ENCODE measurements at regions not wholly inside any gene's neighbourhood (a gene's known extent, or its start where the extent isn't known, plus 50 kb on each side); places are given as distances from the start of the nearest gene placed in this dataset.

DNA sequence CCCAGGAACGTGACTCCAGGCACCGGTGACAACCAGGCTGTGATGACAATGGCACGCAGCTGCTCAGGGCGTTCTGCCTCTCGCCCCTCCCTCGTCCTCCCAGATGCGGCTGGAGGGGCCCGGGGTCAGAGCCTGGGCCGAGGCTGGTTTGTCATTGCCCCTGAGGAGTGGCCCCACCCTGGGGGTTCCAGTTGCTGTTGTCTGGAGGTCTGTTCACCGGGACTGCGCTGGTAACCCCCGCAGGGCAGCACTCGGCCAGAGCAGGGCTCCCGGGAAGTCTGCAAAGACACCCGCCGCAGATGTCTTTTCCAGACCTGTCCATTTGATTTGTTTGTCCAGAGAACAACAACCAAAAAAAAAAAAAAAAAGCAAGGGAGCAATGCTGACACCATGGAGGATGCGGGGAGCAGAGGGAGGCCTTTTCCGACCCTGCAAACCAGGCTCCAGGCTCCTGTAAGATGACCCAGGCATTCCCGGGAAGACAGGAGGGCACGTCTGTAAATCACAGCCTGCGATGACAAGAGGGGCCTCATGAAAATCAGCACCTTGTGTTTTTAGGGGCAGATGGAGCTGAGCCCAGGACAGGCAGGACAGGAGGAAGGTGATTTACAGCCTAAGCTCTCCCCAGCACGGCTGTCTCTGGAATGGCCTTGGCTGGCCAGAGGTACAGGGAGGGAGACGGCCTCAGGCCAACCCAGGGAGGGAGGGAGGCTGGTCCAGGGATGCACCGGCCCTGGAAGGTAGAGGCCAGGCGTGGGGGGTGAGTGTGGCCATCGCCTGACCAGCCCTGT is 189.3 kb downstream of the ERMARD start:
- no peak overlapping the region for H3K4me3 Mint-ChIP-seq
- ATAC-seq (replicated peaks; ENCODE audit: extremely low read depth, poor library complexity, severe bottlenecking), result no peak
- no peak overlapping the region for H3K27ac Mint-ChIP-seq (ENCODE audit: low read depth)
- H3K4me1 Mint-ChIP-seq, result no peaks in the 10 kb centered on the region
- H3K36me3 Mint-ChIP-seq (ENCODE audit: insufficient read depth), result no peaks in the 10 kb centered on the region
- DNase-seq (ENCODE audit: low spot score in 2 of 2), result peak in 1 of 2 donors; percentile 3
- H3K9me3 Mint-ChIP-seq, result peaks cover 9% of the 10 kb centered on the region
- H3K27me3 Mint-ChIP-seq, result peaks cover 64% of the 10 kb centered on the region

DNA sequence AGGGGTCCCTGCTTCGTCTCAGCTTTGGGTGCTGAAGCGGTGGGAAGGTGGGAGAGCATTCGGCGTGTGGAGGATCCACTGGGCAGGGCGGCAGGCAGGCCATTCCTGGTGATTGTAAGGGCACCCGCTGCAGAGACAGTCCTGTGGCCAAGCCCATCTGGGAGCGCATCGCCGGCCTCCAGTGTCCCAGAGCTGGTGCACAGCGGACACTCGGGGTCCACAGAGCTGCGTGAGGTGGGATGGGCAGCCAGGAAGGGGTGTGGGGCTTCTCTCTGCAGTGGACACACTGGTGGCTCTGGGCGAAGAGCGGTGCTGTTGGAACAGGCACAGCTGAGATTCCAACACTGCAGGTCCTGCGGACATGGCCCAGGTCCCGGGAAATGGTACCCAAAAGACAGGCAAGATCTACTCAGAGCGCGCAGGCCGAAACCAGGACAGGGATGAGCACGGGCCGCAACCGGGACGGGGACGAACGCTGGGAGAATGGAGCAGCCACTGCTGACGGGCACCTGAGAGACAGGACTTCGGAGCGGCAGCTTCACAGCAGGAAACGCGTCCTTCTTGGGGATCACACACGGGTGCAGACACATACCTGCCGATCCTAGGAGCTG is 188.2 kb downstream of the ERMARD start:
- Mint-ChIP-seq H3K4me3 (no peak overlapping the region), H3K27me3 (peaks cover 67% of the 10 kb centered on the region), H3K27ac (ENCODE audit: low read depth) (no peak overlapping the region), H3K36me3 (ENCODE audit: insufficient read depth) (no peaks in the 10 kb centered on the region), H3K4me1 (no peaks in the 10 kb centered on the region), H3K9me3 (peaks cover 9% of the 10 kb centered on the region)
- ATAC-seq (replicated peaks; ENCODE audit: extremely low read depth, poor library complexity, severe bottlenecking) (no peak), DNase-seq (ENCODE audit: low spot score in 2 of 2) (no peak)

DNA sequence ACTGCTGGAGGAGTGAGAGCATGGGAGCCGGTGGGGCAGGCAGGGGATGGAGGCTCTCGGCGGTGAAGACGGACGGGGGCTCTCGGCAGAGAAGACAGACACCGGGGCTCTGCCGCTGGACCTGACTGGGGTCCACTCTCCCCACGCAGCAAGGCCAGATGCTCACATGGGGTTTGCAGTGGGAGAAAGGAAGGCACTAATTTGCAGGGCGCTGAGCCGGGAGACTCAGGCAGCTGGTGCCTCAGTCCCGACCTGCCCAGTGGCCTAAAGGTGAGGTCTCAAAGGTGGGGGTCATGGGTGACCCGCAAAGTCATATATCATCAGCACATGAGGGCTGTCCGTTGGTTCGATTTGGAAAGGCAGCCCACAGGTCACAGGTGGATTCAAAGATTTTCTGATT is 187.3 kb downstream of the ERMARD start:
- Mint-ChIP-seq H3K36me3 (ENCODE audit: insufficient read depth) (no peaks in the 10 kb centered on the region), H3K4me3 (no peak overlapping the region), H3K4me1 (no peaks in the 10 kb centered on the region), H3K27ac (ENCODE audit: low read depth) (no peak overlapping the region), H3K9me3 (peaks cover 2% of the 10 kb centered on the region), H3K27me3 (peaks cover 59% of the 10 kb centered on the region)
- no peak for DNase-seq (ENCODE audit: low spot score in 2 of 2)
- no peak for ATAC-seq (replicated peaks; ENCODE audit: extremely low read depth, poor library complexity, severe bottlenecking)

DNA sequence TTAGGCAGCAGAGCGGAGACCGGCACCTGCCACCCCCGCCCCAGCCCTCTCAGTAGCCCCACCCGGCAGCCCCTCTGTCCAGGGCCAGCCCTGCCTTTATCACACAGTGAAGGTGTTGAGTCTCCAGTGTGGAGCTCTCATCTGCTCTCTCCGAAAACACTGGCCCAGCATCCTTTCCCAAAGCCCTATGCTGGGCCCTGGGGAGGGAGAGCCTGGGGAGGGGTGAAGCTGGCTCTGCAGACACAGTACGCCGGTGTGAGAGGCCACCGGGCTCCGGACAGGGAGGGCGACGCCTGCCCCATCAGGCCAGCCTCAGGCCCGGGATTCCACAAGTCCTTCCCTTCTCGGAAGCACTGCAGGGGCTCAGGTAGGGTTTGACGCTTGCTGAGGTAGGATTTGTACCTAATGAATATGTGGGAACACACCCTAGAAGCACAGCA is 186.9 kb downstream of the ERMARD start:
- no peak for ATAC-seq (replicated peaks; ENCODE audit: extremely low read depth, poor library complexity, severe bottlenecking)
- Mint-ChIP-seq H3K36me3 (ENCODE audit: insufficient read depth) (no peaks in the 10 kb centered on the region), H3K27ac (ENCODE audit: low read depth) (no peak overlapping the region), H3K9me3 (no peaks in the 10 kb centered on the region), H3K4me1 (no peaks in the 10 kb centered on the region), H3K27me3 (peaks cover 54% of the 10 kb centered on the region), H3K4me3 (no peak overlapping the region)
- no peak for DNase-seq (ENCODE audit: low spot score in 2 of 2)

DNA sequence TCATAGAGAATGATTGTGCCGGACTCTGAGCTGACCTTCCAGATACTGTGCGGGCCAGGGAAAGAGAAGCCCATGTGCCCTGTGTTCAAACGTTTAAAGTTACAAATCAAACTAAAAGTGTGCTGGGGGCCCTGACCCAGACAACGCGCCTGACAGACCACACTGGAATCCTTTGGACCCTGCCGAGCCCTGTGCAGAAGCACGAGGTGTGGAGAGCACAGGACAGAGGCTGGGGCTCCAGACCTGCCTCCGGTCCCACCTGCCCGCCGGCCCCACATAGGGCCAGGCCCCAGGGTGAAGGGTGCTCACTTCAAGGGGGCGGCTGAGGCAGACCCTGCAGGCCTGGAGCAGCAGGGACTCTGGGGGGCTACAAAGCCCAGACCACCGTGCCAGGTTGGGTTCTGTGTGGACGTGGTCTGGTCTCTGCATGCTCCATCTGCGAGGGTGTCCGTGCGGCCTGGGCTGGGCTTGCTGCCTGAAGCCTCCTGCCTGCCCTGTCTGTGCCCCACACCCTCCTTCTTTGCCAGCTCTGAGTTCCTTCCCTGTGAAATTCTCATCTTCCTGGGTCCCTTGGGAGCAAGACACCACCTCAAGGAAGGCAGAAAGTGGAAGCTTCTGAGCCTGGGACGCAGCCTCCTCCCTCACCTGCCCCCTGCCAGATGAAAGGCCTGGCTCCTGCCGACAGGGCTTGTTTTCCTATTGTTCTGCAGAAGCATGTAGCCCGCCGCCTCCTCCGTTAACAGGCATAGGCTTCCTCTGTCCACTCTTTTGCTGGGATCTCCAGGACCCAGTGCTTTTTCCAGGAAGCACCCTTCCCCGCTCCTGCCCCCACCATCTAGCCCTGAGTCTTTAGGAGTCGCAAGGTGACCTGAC is 186.2 kb downstream of the ERMARD start:
- Mint-ChIP-seq H3K4me3 (no peak overlapping the region), H3K27me3 (peaks cover 53% of the 10 kb centered on the region), H3K9me3 (no peaks in the 10 kb centered on the region), H3K36me3 (ENCODE audit: insufficient read depth) (no peaks in the 10 kb centered on the region), H3K27ac (ENCODE audit: low read depth) (no peak overlapping the region), H3K4me1 (no peaks in the 10 kb centered on the region)
- no peak for DNase-seq (ENCODE audit: low spot score in 2 of 2)
- ATAC-seq (replicated peaks; ENCODE audit: extremely low read depth, poor library complexity, severe bottlenecking), result no peak

DNA sequence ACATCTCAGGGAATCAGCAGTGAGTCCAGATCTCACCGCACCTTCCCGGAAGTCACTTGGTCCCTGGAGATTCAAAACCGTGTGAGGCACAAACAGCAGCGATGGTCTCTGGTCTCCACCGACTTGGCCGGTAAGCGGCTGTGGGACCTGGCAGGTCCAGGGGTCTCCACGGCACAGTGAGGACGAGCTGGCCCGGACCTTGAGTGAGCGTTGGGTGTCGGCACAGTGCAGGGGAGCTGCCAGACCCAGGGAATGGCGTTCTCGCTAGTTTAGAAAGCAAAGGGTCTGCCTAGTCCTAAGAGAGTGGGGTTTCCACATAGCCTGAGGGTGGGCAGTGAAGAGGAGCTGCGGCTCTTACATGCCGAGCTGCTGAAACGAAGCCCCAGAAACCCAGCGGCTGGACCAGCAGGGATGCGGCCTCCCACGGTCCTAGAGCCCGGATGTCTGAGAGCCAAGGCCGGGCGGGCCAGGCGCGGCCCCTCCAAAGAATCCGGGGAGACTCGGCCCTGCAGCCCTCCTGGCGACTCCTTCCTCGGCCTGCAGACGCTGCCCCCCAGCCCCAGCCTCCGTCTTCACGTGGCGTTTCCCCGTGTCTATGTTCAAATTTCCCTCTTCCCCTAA is 185.0 kb downstream of the ERMARD start:
- no peaks in the 10 kb centered on the region for H3K36me3 Mint-ChIP-seq (ENCODE audit: insufficient read depth)
- peaks cover 53% of the 10 kb centered on the region for H3K27me3 Mint-ChIP-seq
- H3K27ac Mint-ChIP-seq (ENCODE audit: low read depth), result no peak overlapping the region
- ATAC-seq (replicated peaks; ENCODE audit: extremely low read depth, poor library complexity, severe bottlenecking), result no peak
- H3K4me3 Mint-ChIP-seq, result no peak overlapping the region
- DNase-seq (ENCODE audit: low spot score in 2 of 2), result no peak
- H3K9me3 Mint-ChIP-seq, result no peaks in the 10 kb centered on the region
- H3K4me1 Mint-ChIP-seq, result no peaks in the 10 kb centered on the region

DNA sequence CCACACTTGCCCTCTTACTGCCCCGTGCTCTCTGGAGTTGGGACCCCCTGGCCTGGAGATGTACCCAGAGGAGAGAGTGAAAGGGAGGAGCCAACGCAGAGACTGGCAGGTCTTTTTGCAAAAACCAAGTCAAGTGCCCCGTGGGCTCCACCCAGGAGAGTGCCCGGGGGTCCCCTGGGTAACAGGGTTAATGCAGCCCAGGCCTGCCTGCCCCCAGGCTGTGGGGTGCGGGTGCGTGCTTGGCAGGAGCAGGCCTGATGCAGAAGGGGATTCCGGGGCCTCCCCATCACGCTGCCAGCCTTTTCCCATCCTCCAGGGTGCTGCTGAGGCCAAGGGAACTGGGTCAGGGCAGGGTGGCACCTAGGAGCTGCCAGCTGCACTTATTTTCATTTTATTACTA is 184.4 kb downstream of the ERMARD start:
- ATAC-seq (replicated peaks; ENCODE audit: extremely low read depth, poor library complexity, severe bottlenecking) (no peak), DNase-seq (ENCODE audit: low spot score in 2 of 2) (no peak)
- Mint-ChIP-seq H3K36me3 (ENCODE audit: insufficient read depth) (no peaks in the 10 kb centered on the region), H3K9me3 (no peaks in the 10 kb centered on the region), H3K4me1 (no peaks in the 10 kb centered on the region), H3K27me3 (peaks cover 47% of the 10 kb centered on the region), H3K4me3 (no peak overlapping the region), H3K27ac (ENCODE audit: low read depth) (no peak overlapping the region)

DNA sequence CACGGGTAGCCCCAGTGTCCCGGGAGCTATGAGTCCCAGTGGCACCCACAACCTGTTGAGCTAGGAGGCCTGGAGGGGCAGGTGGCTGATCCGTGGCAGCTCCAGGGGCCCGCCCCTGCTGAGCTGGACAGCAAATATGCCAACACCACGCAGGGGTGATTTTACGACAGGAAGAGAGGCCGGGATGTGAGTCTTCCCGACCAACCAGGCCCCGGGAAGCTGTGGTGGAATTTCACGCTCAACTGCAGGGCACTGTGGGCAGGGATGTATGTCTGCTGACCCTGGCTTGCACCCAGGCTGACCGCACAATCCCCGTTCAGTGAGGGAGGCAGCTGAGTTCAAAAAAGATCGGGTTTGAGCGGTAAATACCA is 183.9 kb downstream of the ERMARD start:
- Mint-ChIP-seq H3K27ac (ENCODE audit: low read depth) (no peak overlapping the region), H3K4me3 (no peak overlapping the region), H3K27me3 (peaks cover 42% of the 10 kb centered on the region), H3K4me1 (no peaks in the 10 kb centered on the region), H3K36me3 (ENCODE audit: insufficient read depth) (no peaks in the 10 kb centered on the region), H3K9me3 (no peaks in the 10 kb centered on the region)
- ATAC-seq (replicated peaks; ENCODE audit: extremely low read depth, poor library complexity, severe bottlenecking) (no peak), DNase-seq (ENCODE audit: low spot score in 2 of 2) (no peak)

DNA sequence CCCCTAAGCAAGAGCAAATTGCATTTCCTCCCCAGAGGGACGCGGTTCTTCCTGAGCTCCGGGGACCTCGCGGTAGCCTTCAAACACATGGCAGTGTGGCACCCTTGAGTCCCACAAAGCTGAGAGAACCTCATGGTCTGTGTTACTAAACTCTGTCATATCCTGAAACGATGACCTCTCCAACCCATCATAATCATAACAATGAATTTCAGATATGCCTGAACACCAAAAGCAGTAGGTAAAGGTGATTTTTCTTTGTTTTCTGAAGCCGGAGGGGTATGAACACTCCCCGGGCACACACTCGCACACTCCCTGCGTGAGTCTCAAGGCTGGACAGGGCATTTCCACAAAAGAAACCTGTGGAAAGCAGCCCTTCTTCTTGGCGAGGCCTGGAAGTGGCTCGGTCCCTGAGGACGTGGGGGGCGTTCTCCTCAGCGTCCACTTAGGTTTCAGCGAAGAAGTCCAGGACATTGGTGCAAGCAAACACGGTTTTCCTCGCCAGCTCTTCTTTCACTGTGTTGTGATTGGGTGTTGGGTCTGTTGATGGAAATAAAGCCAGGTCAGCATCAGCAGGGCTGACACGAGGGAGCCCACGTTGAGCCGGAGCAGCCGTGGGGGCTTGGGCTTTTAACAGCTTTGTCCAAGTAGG is 183.4 kb downstream of the ERMARD start:
- Mint-ChIP-seq H3K4me1 (no peaks in the 10 kb centered on the region), H3K27me3 (peaks cover 41% of the 10 kb centered on the region)

DNA sequence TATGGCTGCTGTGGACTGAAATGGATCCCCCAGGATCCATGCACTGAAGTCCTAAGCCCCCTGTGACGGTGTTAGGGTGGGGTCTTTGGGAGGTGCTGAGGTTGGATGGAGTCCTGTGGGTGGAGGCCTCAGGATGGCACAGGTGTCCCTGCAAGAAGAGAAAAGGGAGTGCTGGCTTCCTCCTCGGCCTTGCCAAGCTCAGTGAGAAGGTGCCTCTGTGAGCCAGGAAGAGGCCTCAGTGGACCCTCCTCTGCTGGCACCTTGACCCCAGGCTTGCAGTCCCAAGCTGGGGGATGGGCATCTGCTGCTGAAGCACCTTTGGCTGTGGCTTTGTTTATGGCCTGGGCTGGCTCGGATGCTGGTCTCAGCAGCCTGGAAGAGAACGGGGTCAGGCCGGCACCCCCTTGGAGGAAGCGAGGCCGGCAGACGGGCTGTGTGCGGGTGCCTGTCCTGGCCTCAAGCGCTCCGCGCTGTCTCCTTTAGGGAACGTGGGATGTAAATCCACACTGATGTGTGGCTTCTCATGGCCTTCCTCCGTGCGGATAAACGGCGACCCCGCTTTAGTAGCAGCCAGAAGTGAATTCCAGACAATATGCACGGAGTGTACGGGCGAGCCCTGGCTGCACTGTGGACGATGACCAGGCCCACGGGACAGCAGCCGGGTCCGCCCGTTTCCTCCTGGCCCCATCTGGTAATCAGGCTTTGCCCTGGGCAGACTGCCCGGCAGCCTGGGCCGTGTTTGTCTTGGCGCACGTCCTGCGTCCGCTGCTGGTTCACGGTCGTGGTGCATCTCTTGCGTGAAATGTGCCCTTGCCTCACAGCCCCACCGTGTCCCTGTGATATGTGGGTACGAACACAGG is 182.6 kb downstream of the ERMARD start:
- Mint-ChIP-seq H3K27me3 (peaks cover 41% of the 10 kb centered on the region), H3K4me1 (no peaks in the 10 kb centered on the region), H3K27ac (ENCODE audit: low read depth) (no peak overlapping the region), H3K4me3 (no peak overlapping the region), H3K9me3 (peaks cover 6% of the 10 kb centered on the region), H3K36me3 (ENCODE audit: insufficient read depth) (no peaks in the 10 kb centered on the region)
- DNase-seq (ENCODE audit: low spot score in 2 of 2), result no peak
- no peak for ATAC-seq (replicated peaks; ENCODE audit: extremely low read depth, poor library complexity, severe bottlenecking)

More for the DNA sequence above, 183.4 kb downstream of the ERMARD start:
- DNase-seq (ENCODE audit: low spot score in 2 of 2) (no peak), ATAC-seq (replicated peaks; ENCODE audit: extremely low read depth, poor library complexity, severe bottlenecking) (no peak)
- no peak overlapping the region for H3K27ac Mint-ChIP-seq (ENCODE audit: low read depth)
- H3K36me3 Mint-ChIP-seq (ENCODE audit: insufficient read depth), result no peaks in the 10 kb centered on the region
- no peak overlapping the region for H3K4me3 Mint-ChIP-seq
- no peaks in the 10 kb centered on the region for H3K9me3 Mint-ChIP-seq

DNA sequence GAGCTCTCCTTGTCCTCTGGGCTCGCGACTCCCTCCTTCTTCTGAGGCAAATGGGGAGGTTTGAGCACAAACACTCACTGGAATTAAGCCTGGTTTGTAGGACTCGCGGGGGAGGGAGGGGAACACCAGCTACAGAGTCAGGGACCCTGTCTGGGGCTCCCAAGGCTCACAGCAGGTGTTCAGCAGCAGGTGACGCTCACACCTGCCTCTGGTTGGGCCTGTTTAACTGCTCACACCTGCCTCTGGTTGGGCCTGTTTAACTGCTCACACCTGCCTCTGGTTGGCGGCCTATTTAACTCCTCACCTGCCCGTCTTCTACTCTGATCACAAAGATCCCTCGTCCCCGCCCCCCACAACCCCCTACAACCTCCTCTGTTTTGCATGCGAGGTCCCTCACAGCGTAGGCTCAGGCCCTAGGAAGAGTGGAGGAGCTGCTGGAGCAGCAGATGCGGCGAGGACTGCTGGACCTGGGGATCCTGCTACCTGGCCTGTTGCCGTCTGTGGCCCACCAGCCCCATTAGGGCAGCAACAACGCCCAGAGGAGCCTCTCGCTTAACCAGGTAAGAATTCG is 181.9 kb downstream of the ERMARD start:
- no peak overlapping the region for H3K27ac Mint-ChIP-seq (ENCODE audit: low read depth)
- peaks cover 41% of the 10 kb centered on the region for H3K27me3 Mint-ChIP-seq

More for the DNA sequence above, 181.9 kb downstream of the ERMARD start:
- no peaks in the 10 kb centered on the region for H3K4me1 Mint-ChIP-seq
- H3K4me3 Mint-ChIP-seq, result no peak overlapping the region
- no peaks in the 10 kb centered on the region for H3K36me3 Mint-ChIP-seq (ENCODE audit: insufficient read depth)
- no peak for DNase-seq (ENCODE audit: low spot score in 2 of 2)
- H3K9me3 Mint-ChIP-seq, result peaks cover 11% of the 10 kb centered on the region
- ATAC-seq (replicated peaks; ENCODE audit: extremely low read depth, poor library complexity, severe bottlenecking), result no peak
